Pancreas (tissue), 10 donors: ENCODE measurements at regions not wholly inside any gene's neighbourhood (a gene's known extent, or its start where the extent isn't known, plus 50 kb on each side); places are given as distances from the start of the nearest gene placed in this dataset.

Experiments
- ATAC-seq, 4 donors: fragments of 200-7000 bp; cut with Tn5 transposase; one replicate each; pipeline versions ENCODE4 v1.8.0 to v1.9.1; 2020; ENCODE audit warnings: mild to moderate bottlenecking in 4 of 4, moderate library complexity in 4 of 4
- DNase-seq, 6 donors: peaks; one replicate each; pipeline ENCODE4 v3.0.0-alpha.2; 2020
- FAIRE-seq: peaks from 2 replicates; lab custom pipeline; 2012; peaks lifted over from hg19 to GRCh38; lab: Jason Lieb, UNC
- H3K27ac ChIP-seq, 4 donors: fragments of 200-600 bp; sonication (generic); 1 replicate in 3 of 4; 2 replicates in 1 of 4; pipeline versions ENCODE4 v1.5.0 to v1.8.0; 2020
- H3K27me3 ChIP-seq, 4 donors: fragments of 200-600 bp; one replicate each; pipeline ENCODE4 v1.8.0; 2021
- H3K36me3 ChIP-seq, 3 donors: fragments of 200-600 bp; sonication (generic) in 1 of 3; one replicate each; pipeline versions ENCODE4 v1.5.0 to v1.8.0; 2020 to 2021
- H3K4me1 ChIP-seq, 3 donors: fragments of 200-600 bp; one replicate each; pipeline ENCODE4 v1.8.0; 2021
- H3K4me3 ChIP-seq, 4 donors: fragments of 200-600 bp; sonication (generic) in 2 of 4; one replicate each; pipeline versions ENCODE4 v1.5.0 to v1.8.0; 2020 to 2021
- H3K9me3 ChIP-seq, 4 donors: fragments of 200-600 bp; one replicate each; pipeline ENCODE4 v1.8.0; 2021
- WGBS, 2 donors: extraction: QIAGEN DNeasy Blood & Tissue Kit; methylation state at CpG; one replicate each; pipeline ENCODE4 v1.1.7; 2013; 5-methylcytosine and 5-hydroxymethylcytosine counted together
- intact Hi-C, 3 donors: fragments of 100-400 bp; cut with DNase I; formaldehyde crosslinking; loops; one replicate each; pipeline versions ENCODE4 v1.11.1 to v1.14.2; 2022
- TF ChIP-seq, protein P1 (sequence below), 4 donors: fragments of 200-600 bp; sonication (generic) in 3 of 4; IDR thresholded peaks; one replicate each; pipeline versions ENCODE4 v1.5.0 to v1.8.0; 2021; ENCODE audit warnings: antibody characterized with exemption in 4 of 4
- donor health status: healthy with polysubstance abuse.
- donor health status: DM: no; HTN: no; CAD: no; lungs with moderate emphysema.
- donor health status: DM: no; HTN: no; CAD: no.
- donor health status: control.
- donor health status: control.
- donor health status: Bipolar disorder and iron deficiency.
- donor health status: DM: yes; HTN: yes; CAD: no.
- donor health status: DM: no; HTN: no; CAD: no.
- donor health status: DM: no; HTN: no; CAD: no.
- donor health status: DM: yes; HTN: yes; CAD: no.

GRCh38 chr16:72666267-72666666 is 381.7 kb downstream of the ZFHX3 start:
- TF ChIP-seq, protein P1, sequence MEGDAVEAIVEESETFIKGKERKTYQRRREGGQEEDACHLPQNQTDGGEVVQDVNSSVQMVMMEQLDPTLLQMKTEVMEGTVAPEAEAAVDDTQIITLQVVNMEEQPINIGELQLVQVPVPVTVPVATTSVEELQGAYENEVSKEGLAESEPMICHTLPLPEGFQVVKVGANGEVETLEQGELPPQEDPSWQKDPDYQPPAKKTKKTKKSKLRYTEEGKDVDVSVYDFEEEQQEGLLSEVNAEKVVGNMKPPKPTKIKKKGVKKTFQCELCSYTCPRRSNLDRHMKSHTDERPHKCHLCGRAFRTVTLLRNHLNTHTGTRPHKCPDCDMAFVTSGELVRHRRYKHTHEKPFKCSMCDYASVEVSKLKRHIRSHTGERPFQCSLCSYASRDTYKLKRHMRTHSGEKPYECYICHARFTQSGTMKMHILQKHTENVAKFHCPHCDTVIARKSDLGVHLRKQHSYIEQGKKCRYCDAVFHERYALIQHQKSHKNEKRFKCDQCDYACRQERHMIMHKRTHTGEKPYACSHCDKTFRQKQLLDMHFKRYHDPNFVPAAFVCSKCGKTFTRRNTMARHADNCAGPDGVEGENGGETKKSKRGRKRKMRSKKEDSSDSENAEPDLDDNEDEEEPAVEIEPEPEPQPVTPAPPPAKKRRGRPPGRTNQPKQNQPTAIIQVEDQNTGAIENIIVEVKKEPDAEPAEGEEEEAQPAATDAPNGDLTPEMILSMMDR (IDR thresholded peaks at IDR 0.05) = no peak
- DNase-seq (no peak), ATAC-seq (no peak), FAIRE-seq (no peak)
- peaks cover 0 to 6% (median 0%) of the 10 kb centered on the region in 4 donors for H3K27me3 ChIP-seq
- 90 to 96% methylated on average over 2 of the region's 2 CpGs for WGBS, 2 donors
- no peaks in the 10 kb centered on the region for H3K36me3 ChIP-seq
- no peak overlapping the region for H3K4me3 ChIP-seq
- no peaks in the 10 kb centered on the region for H3K9me3 ChIP-seq
- intact Hi-C loops = no loop called here
- no peak overlapping the region for H3K27ac ChIP-seq
- no peaks in the 10 kb centered on the region for H3K4me1 ChIP-seq

GRCh38 chr16:72665701-72666100 is 382.2 kb downstream of the ZFHX3 start:
- no peak for DNase-seq

GRCh38 chr16:72664509-72665408 is 383.2 kb downstream of the ZFHX3 start:
- peak; percentile 54 for FAIRE-seq
- peak; percentile 89 to 98 (median 96) for DNase-seq
- Histone ChIP-seq H3K27me3 (peaks cover 0 to 6% (median 0%) of the 10 kb centered on the region in 4 donors), H3K27ac (no peak overlapping the region), H3K36me3 (no peaks in the 10 kb centered on the region), H3K4me3 (peak overlapping the region; percentile 62 to 81 (median 71)), H3K4me1 (no peaks in the 10 kb centered on the region), H3K9me3 (no peaks in the 10 kb centered on the region)
- intact Hi-C loops = no loop called here
- peak; percentile 100 for ATAC-seq
- WGBS, 2 donors = 0% methylated on average over 57 to 60 of the region's 60 CpGs
- TF ChIP-seq, protein P1 (IDR thresholded peaks at IDR 0.05) = no peak

More at GRCh38 chr16:72665701-72666100, 382.2 kb downstream of the ZFHX3 start:
- Histone ChIP-seq H3K9me3 (no peaks in the 10 kb centered on the region), H3K27me3 (peaks cover 0 to 6% (median 0%) of the 10 kb centered on the region in 4 donors), H3K27ac (no peak overlapping the region), H3K36me3 (no peaks in the 10 kb centered on the region), H3K4me1 (no peaks in the 10 kb centered on the region), H3K4me3 (peak overlapping the region in 3 of 4 donors; percentile 62 to 81 (median 73))
- 7 to 9% methylated on average over 4 of the region's 4 CpGs for WGBS, 2 donors
- ATAC-seq = no peak
- intact Hi-C loops = no loop called here
- no peak for FAIRE-seq
- TF ChIP-seq, protein P1 (IDR thresholded peaks at IDR 0.05) = no peak

DNA sequence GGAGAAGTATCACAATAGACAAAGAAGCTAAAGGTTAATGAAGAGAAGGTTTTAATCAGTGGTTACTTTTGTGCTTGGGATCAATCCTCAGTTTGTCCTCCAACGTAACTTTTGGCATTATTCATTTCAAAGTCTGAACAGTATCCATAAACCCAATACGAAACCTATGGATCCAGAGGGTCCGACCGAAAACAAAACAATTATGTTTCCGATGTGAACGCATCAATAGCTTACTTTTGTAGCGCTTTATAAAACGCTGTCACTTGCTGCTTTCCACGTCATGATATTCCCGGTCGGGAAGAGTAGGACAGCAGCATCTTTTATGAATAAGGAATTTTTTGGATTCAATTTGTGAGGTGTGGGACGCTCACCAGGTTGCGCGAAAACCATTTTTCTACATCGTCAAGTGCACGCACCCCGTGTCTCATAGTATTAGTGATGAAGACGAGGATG is 383.8 kb downstream of the ZFHX3 start:
- 1% methylated on average over 18 of the region's 18 CpGs for WGBS, 2 donors
- H3K27ac ChIP-seq = no peak overlapping the region
- no peaks in the 10 kb centered on the region for H3K9me3 ChIP-seq
- DNase-seq (no peak), ATAC-seq (peak in 2 of 4 donors; percentile 2), FAIRE-seq (no peak)
- H3K4me3 ChIP-seq = peak overlapping the region; percentile 62 to 81 (median 71)
- H3K4me1 ChIP-seq = no peaks in the 10 kb centered on the region
- no peaks in the 10 kb centered on the region for H3K36me3 ChIP-seq
- peaks cover 0 to 6% (median 0%) of the 10 kb centered on the region in 4 donors for H3K27me3 ChIP-seq
- intact Hi-C loops = no loop called here
- TF ChIP-seq, protein P1 (IDR thresholded peaks at IDR 0.05) = no peak
